H54 (cell line): ENCODE measurements at regions not wholly inside any gene's neighbourhood (a gene's known extent, or its start where the extent isn't known, plus 50 kb on each side); places are given as distances from the start of the nearest gene placed in this dataset.

ENCODE experiments used
- DNase-seq: peaks from one replicate; pipeline ENCODE4 v3.0.0; 2011; ENCODE audit warnings: low spot score, mixed read lengths; ENCODE audit not compliant: insufficient read length
- FAIRE-seq: peaks from 3 replicates; lab custom pipeline; 2011; peaks lifted over from hg19 to GRCh38; lab: Jason Lieb, UNC
- POLR2A ChIP-seq: IDR thresholded peaks from 2 replicates; pipeline ENCODE4 v1.6.1; 2011; ENCODE audit warnings: low read depth, mild to moderate bottlenecking, low read length

DNA sequence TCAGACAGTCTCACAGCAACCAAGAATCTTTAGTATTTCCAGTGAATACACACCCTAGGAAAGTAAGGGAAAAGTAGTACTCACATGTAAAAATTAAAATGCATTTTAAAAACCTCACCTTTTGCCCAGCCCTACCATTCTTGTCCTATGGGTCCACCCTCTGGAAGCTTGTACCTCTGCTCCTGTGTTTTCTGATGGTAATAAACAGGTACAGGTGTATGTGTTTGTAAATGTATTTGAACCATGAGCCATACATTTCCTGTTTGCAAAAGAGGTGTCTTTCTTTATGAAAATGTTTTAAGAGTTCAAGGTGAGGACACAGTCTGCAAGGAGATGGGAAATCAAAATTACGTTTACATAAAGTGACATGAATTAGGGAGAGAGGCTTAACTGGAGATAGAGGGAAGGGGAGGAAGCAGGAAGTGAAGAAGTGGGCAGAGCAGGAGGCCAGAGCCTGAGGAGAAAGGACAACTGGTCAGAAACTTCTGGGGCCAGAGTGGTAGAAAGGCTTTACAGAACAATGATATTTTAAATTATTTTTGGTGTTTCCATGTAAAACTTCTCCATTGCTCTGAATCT, 52.0 kb upstream of the IVNS1ABP start:
- no peak for TF ChIP-seq POLR2A
- DNase-seq = no peak
- FAIRE-seq = no peak

DNA sequence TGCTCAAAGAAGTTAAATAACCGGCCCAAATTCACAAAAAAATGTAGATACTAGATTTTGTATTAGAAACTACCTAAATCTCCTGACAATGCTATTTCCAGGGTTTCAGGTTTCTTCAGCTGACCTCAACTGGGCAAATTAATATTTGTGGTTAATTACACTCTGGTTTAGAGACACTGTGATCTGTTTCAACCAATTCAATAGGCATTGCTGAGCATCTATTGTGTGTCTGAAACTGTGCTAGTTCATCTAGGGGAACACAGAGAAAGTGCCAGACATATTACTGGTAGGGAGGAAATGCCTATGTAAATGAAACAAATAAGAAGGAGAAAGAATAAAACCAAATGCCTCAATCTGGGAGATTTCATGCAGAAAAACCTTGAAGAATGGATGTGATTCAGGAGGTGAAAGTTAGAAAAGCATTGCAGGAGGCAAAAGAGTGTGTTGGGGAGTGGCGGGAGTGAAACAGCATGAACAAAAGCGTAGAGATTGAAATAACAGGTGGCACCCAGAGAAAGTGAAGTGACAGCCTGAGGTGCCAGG, 51.3 kb upstream of the IVNS1ABP start:
- FAIRE-seq (no peak), DNase-seq (no peak)
- TF ChIP-seq POLR2A = no peak

DNA sequence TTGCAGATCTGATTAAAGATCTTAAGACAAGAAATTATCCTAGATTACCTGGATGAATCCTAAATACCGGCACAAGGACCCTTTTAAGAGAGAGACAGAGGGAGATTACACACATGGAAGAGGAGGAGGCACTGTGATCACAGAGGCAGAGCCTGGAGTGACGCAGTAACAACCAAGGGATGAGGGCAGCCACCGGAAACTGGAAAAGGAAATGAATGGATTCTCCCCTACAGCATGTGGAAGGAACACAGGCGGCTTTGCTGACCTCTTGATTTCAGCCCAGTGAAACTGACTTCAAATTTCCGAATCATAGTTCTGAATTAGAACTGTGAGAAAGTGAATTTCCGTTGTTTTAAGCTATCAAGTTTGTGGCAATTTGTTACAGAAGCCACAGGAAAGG, 50.2 kb upstream of the IVNS1ABP start:
- DNase-seq (no peak), FAIRE-seq (no peak)
- TF ChIP-seq POLR2A = no peak
